ENCODE measurements at regions not wholly inside any gene's neighbourhood (a gene's known extent, or its start where the extent isn't known, plus 50 kb on each side); places are given as distances from the start of the nearest gene placed in this dataset.

DNA sequence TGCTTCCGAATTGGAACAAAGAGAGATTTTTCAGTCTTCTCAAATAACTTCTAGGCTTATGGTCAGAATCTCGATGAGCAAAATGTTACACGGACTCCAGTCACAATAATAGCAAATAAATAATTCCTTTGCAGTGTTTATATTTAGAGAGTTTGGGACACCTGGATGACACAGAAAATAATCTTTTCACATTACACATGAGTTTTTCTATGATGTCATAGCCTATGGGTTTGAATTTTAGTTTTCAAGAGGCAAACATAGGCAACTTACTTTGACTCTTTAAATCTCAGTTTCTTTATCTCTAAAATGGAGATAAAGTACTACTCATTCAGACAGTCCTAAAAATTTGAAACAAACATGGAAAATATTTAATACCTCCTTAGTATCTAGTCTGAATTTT lies 372.0 kb downstream of the HAPSTR1 start:
- Histone ChIP-seq H3K27ac (no peak overlapping the region), H3K4me1 (no peaks in the 10 kb centered on the region), H3K27me3 (no peaks in the 10 kb centered on the region), H3K4me3 (no peak overlapping the region), H3K36me3 (no peaks in the 10 kb centered on the region), H3K9me3 (no peaks in the 10 kb centered on the region)
- no peak for DNase-seq
- TF ChIP-seq, protein P1, sequence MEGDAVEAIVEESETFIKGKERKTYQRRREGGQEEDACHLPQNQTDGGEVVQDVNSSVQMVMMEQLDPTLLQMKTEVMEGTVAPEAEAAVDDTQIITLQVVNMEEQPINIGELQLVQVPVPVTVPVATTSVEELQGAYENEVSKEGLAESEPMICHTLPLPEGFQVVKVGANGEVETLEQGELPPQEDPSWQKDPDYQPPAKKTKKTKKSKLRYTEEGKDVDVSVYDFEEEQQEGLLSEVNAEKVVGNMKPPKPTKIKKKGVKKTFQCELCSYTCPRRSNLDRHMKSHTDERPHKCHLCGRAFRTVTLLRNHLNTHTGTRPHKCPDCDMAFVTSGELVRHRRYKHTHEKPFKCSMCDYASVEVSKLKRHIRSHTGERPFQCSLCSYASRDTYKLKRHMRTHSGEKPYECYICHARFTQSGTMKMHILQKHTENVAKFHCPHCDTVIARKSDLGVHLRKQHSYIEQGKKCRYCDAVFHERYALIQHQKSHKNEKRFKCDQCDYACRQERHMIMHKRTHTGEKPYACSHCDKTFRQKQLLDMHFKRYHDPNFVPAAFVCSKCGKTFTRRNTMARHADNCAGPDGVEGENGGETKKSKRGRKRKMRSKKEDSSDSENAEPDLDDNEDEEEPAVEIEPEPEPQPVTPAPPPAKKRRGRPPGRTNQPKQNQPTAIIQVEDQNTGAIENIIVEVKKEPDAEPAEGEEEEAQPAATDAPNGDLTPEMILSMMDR (IDR thresholded peaks at IDR 0.05), result no peak
- TF ChIP-seq POLR2A (IDR thresholded peaks at IDR 0.05), result no peak

DNA sequence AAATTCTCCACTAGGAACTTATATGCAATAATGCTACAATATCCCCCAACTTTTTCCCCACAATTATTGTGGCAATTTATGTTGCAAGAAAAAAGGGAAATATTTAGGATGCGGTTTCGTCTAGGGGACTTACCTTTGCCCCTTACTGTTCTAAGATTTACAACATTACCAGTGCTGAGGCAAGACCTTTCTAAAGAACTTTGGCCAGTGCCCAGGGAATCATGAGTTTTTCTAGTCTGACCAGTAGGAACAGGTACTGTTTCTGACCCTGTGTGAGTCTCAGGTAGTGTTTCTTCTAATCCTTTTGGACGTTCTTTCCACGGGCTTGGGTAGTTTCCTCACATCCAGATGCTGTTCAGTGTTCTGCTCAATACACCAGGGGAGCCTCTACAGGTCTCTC lies 373.7 kb downstream of the HAPSTR1 start:
- Histone ChIP-seq H3K9me3 (no peaks in the 10 kb centered on the region), H3K27me3 (no peaks in the 10 kb centered on the region), H3K27ac (no peak overlapping the region), H3K4me3 (no peak overlapping the region), H3K4me1 (no peaks in the 10 kb centered on the region), H3K36me3 (no peaks in the 10 kb centered on the region)
- TF ChIP-seq POLR2A (IDR thresholded peaks at IDR 0.05), result no peak
- TF ChIP-seq, protein P1 (IDR thresholded peaks at IDR 0.05), result no peak
- no peak for DNase-seq

DNA sequence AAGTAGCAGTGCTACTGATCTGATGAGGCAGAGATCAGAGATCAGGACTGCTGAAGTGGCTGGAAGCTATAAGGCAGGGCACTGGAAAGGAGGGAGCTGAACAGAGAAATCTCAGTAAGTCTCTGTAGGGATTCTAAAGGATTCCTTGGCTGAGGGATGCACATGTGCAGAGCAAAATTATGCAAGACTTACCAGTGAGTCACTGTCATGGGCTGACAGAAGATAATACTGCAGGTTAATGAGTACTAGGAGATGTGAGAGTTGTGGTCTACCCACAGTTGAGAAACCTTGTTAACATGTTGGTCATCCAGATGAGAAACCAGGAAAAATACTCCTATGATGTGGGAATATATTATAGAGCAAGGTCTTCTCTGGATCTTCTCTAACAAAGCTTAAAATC lies 378.1 kb downstream of the HAPSTR1 start:
- Histone ChIP-seq H3K27ac (no peak overlapping the region), H3K4me3 (no peak overlapping the region), H3K27me3 (no peaks in the 10 kb centered on the region), H3K4me1 (no peaks in the 10 kb centered on the region), H3K36me3 (no peaks in the 10 kb centered on the region), H3K9me3 (no peaks in the 10 kb centered on the region)
- TF ChIP-seq, protein P1 (IDR thresholded peaks at IDR 0.05), result no peak
- DNase-seq, result no peak

DNA sequence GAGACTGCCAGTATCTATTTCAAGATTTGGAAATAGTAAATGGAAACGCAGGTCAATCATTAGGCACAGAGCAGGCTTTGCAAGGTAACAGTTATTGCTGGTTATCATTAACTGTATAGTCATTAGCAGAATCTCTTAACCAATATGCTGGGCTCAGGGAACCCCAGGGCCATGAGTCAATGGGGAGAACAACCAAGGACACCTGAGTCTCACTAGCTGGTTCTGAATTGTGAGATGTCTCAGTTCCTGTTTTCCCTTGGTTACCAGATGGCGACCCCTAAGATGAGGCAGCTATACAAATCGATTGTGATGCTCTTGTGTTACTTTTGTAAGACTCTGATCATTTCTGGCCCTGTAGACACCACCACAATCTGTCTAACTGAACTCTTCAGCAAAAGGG lies 385.3 kb downstream of the HAPSTR1 start:
- no peak for TF ChIP-seq POLR2A (IDR thresholded peaks at IDR 0.05)
- TF ChIP-seq, protein P1 (IDR thresholded peaks at IDR 0.05), result no peak
- H3K9me3 ChIP-seq, result no peaks in the 10 kb centered on the region
- no peak overlapping the region for H3K4me3 ChIP-seq
- no peaks in the 10 kb centered on the region for H3K4me1 ChIP-seq
- no peaks in the 10 kb centered on the region for H3K36me3 ChIP-seq
- H3K27ac ChIP-seq, result no peak overlapping the region
- no peaks in the 10 kb centered on the region for H3K27me3 ChIP-seq
- DNase-seq, result no peak

DNA sequence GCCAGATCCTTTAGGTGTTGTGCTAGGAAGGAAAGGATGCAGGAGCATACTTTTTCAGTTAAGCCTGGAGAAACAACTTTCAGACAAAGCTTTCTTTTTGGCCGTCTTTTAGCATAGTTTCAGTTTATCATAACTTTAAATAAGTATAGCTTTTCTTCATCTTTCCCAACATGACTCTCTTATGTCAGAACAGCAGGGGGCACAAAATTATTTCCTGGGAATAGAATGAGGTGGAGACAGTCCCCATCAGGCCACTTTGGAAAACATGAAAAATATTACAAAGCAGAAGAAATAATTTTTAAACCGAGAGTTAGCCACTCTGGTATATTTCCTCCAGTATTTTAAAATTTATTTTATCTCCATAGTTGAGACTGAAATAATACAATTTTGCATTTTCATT lies 387.6 kb downstream of the HAPSTR1 start:
- TF ChIP-seq, protein P1 (IDR thresholded peaks at IDR 0.05), result no peak
- no peak for TF ChIP-seq POLR2A (IDR thresholded peaks at IDR 0.05)
- Histone ChIP-seq H3K4me3 (no peak overlapping the region), H3K27ac (no peak overlapping the region), H3K36me3 (no peaks in the 10 kb centered on the region), H3K4me1 (no peaks in the 10 kb centered on the region), H3K9me3 (no peaks in the 10 kb centered on the region), H3K27me3 (no peaks in the 10 kb centered on the region)
- no peak for DNase-seq

DNA sequence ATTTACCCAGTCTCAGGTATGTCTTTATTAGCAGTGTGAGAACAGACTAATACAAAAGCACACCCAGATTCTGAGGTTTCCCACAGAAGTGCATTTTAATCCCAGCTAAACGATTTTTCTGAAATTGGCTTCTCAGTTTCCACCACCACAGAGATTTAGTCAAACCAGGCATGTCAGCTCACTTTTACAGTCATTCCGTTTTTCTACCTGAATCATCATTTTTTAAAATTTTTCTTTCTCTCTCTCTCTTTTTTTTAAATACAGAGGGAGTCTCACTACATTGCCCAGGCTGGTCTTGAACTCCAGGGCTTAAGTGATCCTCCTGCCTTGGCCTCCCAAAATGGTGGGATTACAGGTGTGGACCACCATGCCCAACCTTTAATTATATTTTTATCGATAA lies 389.1 kb downstream of the HAPSTR1 start:
- Histone ChIP-seq H3K9me3 (no peaks in the 10 kb centered on the region), H3K27me3 (no peaks in the 10 kb centered on the region), H3K4me1 (no peaks in the 10 kb centered on the region), H3K4me3 (no peak overlapping the region), H3K27ac (no peak overlapping the region), H3K36me3 (no peaks in the 10 kb centered on the region)
- no peak for DNase-seq
- TF ChIP-seq, protein P1 (IDR thresholded peaks at IDR 0.05), result no peak
- no peak for TF ChIP-seq POLR2A (IDR thresholded peaks at IDR 0.05)
